HG03045 (cell line): ENCODE measurements at regions not wholly inside any gene's neighbourhood (a gene's known extent, or its start where the extent isn't known, plus 50 kb on each side); places are given as distances from the start of the nearest gene placed in this dataset.
"Not testable (repeated sequence)": the region's sequence is repeated elsewhere in the genome, so short reads cannot be mapped to it uniquely, and the experiment has no call there.

Source experiments
- ATAC-seq: cut with Tn5 transposase; IDR thresholded peaks from one replicate; pipeline ENCODE4 v1.9.1; 2021; ENCODE audit warnings: mild to moderate bottlenecking, moderate library complexity; ENCODE audit not compliant: unreplicated experiment

DNA sequence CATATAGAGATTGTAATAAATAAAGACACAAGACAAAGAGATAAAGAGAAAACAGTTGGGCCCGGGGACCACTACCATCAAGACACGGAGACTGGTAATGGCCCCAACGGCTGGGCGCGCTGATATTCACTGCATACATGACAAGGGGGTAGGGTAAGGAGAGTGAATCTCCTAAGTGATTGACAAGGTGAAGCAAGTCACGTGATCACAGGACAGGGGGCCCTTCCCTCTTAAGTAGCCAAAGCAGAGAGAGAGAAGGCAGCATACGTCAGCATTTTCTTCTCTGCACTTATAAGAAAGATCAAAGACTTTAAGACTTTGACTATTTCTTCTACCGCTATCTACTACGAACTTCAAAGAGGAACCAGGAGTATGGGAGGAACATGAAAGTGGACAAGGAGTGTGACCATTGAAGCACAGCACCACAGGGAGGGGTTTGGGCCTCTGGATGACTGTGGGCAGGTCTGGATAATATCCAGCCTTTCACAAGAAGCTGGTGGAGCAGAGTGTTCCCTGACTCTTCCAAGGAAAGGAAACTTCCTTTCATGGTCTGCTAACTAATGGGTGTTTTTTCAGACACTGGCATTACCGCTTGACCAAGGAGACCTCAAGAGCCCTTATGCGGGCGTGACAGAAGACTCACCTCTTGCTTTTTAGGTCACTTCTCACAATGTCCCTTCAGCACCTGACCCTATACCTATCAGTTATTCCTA lies 75.6 kb downstream of the MRPL39 start:
- ATAC-seq, result not testable (repeated sequence)

DNA sequence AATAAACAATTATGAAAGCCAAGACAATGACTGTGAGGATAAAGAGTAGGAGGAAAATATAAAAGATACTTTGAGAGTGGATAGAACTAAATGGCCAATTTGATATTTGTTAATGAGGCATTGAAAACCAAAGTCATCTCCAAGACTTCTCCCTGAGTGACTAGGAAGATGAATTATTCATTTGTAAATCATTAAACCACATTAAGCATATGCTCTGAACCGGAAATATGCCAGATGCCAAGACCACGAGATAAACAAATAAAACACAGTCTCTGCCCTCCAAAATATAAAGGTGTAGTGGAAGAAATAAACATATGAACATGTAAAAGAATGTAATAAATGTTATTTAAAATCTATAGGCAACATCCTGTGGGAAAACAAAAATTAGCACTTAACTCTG lies 78.8 kb downstream of the MRPL39 start:
- no peak for ATAC-seq

DNA sequence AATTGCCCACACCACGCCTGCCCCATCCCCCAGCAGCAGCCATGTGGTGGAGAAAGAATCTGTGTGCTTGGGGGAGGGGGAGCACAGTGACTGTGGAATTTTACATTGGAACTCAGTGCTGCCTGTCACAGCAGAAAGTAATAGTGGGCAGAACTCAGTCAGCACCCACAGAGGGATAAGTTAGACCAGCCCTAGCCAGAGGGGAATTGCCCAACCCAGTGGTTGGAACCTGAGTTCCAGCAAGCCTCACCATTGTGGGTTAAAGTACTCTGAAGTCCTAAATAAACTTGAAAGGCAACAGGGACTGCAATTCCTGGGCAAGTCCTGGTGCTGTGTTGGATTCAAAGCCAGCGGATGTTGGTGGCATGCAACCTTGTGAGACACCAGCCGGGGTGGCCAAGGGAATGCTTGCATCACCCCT lies 88.8 kb downstream of the MRPL39 start:
- no peak for ATAC-seq

DNA sequence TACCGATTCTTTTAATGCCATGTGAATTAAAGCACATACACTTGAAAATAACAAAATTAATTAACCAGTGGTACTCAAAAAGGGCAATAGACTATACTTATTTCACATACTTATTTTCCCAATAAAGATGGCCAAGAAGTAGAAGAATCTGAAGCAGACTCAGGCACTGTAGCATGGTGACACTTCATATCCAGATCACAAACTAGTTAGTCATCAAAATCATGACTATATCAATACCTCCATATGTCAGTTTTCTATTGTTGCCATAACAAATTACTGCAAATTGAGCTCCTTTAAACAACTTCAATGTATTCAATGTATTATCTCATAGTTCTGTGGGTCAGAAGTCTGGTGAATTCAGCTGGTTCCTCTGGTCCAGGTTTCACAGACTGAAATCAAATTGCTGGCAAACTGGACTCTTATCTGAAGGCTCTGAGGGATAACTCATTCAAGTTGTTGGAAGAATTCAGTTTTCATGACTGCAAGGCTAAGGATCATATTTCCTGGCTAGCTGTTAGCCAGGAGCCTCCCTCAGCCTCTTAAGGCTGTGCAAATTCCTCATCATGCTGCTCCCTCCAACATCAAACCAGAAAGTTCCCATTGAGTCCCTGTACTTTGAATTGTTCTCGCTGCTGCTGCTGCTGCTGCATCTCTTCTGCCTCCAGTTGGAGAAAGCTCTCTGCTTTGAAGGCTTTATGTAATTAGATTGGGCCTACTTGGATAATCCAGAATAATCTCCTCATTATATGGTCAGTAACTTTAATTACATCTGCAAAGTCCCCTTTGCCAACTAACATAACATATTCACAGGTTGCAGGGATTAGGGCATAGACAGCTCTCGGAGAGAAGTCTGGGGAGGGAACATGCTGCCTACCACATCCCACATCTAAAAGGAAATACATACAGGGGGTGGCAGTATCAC lies 91.5 kb downstream of the MRPL39 start:
- ATAC-seq, result no peak

DNA sequence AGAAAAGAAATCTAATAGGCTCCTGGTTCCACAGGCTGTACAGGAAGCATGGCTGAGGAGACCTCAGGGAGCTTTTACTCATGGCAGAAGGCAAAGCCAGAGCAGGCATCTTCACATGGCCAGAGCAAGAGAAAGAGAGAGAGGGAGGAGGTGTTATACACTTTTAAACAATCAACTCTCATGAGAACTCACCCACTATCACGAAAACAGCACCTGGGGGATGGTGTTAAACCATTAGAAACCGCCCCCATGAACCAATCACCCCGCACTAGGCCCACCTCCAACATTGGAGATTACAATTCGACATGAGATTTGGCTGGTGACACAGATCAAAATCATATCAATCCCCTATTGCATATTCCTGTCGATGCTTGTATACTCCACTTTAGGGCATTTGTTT lies 93.5 kb downstream of the MRPL39 start:
- no peak for ATAC-seq

DNA sequence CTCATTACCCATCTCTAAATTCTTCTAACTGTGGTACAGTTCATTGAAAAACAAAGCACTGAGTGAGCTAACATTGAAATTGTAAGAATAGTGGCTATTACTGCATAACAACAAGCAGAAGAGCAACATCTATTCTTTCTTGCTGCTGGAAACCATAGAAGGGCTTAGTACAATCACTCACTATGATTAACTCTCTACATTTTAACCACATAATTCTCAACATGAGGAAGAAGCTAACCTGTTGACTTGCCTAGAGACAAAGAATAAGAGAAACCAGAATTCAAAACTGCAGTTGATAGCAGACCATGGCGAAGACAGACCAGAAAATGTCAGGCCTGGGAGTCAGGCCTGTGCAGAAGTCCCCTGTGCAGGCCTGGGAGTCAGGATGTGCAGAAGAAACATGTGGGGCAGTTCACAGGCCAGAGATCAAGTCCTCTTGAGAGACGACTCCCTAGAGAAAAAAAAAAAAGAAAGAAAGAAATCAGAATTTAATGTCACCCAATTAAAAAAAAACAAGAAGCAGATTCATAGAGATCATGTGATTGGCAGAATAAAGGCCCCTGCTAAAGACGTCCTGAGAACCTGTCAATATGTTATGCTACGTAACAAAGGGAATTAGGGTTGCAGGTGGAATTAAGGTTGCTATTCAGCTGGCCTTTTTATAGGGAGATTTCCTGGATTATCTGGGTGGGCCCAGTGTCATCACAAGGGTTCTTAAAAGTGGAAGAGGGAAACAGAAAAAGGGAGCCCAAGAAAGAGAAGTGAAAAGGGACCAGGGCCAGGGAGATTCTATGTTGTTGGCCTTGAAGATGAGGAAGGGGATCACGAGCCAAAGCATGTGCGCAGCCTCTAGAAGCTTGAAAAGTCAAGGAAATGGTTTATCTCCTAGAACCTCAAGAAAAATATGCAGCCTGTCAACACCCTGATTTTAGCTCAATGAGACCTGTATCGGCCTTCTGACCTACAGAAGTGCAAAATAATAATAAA lies 94.9 kb downstream of the MRPL39 start:
- no peak for ATAC-seq

DNA sequence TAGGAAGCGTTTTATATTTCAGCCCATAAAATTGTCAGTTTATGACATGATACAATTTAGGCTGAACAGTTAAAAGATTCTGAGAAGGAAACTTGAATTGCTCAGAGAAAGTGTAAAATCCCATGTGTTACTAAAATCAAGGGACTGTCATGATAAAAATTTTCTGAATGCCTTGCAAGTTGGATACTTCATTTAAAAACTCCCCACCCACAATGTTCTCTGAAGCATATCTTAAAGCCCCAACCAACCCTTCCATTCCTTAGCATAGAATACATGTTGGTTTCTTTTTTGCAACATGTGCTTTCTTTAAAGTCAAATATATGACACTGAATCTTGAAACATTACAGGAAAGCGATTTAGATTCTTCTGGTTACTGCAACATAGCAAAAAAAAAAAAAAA lies 97.4 kb downstream of the MRPL39 start:
- ATAC-seq, result no peak

DNA sequence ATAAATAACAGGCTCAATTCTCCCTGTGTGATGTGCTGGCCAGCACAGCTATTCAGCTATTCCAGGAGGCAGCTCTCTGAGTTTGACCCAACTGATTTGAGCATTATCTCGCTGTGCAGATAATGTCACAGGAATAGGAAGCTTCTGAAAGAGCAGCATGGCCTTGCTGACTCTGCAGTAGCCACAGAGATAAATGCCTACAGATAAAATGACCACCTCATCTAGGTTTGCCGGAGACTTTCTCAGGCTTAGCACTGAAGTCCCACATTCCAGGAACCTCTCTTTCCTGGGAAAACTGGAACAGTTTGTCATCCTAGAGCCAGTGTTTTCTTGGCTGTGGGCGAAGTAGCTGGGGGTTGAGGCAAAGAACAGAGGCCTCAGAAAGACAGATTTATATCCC lies 98.9 kb downstream of the MRPL39 start:
- ATAC-seq, result no peak

DNA sequence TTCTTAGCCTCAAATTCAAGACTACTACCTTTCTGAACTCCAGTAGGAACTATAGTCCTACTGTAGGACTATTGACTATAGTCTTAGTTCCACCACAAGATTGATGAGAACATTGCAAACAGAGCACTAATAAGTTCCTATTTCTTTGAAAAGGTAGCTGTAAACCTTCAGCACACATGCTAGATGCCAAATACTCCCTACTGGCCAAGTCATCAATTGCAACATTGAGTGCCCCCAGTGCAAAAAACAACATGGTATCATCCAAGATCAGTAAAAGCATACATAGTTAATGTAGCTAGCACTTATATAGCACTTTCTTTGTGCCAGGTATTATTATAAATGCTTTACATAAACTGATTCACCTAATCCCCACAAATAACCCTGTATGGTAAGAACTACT lies 99.8 kb downstream of the MRPL39 start:
- ATAC-seq, result peak; percentile 49

DNA sequence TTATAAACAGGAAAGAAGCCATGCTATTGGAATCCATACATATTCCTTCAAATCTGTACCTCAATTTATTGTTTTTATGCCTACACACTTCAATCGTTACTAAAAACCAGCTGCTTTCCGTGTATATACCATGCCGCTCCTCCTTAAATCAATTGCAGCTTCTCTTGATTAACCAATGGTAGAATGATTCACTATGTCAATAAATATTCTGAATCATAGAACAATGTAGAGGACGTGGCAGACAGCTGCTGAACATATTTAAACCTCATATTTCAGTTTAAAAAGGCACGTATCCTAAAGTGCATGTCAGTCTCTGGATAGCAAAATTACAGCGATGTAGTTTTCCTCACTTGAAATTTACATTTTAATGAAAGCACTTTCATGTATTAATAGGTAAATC lies 100.4 kb downstream of the MRPL39 start:
- no peak for ATAC-seq

DNA sequence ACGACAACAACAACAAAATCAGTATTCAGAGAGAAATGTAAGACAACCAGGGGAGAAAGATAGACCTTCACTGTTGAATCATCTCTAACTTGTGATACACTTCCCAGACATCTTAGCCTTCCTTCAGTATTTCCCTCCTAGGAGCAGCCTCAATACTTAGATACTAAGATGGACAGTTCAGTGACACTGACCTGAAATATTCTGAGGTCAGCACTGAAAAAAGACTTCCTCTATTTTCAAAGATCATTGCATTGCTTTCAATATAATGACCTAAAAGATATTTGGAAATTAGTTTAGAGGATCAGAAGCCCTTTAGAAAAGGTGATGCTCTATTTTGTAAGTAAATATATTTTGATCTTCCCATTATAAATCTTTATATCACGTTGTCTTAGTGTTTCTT lies 101.0 kb downstream of the MRPL39 start:
- ATAC-seq, result no peak

DNA sequence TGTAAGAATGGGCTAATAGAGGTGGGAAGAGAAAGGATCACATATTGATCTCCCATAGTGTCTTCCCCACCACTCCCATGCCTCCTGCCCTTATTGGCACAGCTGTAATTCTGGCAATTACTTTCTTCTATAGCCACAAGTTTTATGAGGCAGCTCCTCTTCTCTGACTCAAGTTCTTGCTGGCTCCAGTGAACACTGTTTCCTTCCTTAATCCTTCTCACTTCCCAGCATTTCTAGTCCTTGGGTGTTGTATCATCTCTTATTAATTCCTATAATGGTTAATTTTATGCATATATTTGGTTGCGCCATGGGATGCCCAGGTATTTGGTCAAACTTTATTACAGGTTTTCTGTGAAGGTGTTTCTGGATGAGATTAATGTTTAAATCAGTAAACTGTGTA lies 103.3 kb downstream of the MRPL39 start:
- ATAC-seq, result no peak

DNA sequence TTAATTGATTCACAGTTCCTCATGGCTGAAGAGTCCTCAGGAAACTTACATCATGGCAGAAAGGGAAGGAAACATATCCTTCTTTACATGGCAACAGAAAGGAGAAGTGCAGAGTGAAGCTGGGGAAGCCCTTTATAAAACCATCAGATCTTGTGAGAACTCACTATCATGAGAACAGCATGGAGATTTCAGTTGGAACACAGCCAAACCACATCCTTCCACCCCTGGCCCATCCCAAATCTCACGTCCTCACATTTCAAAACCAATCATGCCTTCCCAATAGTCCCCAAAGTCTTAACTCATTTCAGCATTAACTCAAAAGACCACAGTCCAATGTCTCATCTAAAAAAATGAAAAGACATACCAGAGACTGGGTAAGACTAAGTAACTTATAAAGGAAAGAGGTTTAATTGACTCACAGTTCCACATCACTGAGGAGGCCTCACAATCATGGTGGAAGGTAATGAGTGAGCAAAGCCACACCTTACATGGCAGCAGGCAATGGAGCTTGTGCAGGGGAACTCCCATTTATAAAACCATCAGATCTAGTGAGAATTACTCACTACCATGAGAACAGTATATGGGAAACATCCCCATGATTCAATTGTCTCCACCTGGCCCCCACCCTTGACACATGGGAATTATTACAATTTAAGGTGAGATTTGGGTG lies 105.2 kb downstream of the MRPL39 start:
- ATAC-seq, result peak; percentile 68

DNA sequence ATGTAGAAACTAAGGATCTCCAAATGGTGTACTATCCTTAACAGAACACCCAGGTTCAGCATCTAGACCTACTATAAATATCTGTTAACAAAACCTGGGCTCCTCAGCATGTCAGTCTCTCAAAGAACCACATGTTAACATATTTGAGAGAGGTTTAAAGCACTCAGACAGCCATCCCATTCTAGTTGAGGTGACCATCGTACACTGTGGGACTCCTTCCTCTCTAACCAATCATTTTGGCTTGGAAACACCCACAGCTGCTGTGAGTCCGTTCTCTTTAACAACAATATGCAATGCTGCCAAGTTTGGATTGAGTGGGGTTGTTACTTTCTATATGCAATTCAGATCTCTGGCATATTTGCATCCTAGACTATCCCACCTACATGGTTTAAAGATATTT lies 105.8 kb downstream of the MRPL39 start:
- peak; percentile 13 for ATAC-seq

DNA sequence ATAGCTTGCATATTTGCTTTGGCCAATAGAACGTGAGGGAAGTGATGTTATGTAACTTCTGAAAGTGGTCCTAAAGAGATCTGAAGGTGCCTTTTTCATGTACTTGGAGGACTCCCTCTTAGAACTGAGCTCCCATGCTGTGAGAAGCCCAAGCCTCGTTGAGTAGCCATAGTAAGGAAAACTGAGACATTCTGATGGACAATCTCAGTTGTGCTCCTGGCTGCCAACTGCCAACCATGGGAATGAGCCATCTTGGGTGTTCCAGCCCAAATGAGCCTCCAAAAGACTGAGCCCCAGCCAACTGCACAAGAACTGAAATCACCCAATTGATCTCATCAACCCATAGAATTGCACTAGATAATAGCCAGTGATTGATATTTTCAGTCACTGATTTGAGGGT lies 106.7 kb downstream of the MRPL39 start:
- ATAC-seq, result no peak

DNA sequence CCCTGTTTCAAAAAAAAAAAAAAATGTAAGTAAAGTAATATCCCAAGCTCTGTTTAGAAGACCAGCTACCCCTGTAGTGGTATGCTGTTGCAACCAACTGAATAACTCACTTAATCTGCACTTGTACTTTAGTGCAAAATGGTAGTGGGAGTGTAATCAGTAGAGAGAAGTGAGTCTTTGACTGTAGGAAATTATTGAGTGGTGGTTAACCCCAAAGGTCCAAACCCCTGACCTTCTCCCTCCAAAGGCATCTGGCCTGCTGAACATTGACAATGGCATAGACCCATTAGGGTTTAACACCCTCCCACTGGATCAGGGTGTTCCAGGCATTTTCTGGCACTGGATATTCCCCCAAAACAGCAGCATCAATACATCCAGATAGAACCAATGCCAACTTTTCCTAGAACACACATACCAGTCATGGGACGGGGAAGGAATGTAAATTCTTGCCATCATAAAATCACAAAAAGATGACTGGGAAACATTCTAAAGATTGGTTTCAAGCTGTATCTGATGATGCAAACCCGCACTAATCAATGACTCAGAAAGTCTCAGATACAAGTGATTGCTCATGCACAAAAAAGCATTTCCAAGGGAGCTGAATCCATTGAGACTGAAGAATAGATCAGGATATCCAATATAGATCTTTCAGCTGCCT lies 110.3 kb downstream of the MRPL39 start:
- no peak for ATAC-seq

DNA sequence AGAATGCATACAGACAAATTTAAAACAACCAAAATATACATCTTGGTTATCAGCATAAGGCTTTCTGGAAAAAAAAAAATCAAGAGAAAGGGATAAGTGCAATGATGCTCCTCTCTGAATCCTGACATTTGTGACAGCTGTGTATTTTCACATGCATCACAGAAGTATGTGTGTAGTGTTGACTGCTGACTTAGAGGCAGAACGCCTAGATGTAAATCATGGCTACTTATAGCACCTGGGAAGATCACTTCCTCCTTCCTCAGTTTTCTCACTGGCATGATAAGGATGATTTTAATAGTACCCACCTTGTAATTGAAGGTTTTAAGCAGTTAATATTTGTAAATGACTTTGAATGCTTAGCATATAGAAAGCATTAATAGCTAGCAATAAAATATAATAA lies 112.5 kb downstream of the MRPL39 start:
- ATAC-seq, result no peak

DNA sequence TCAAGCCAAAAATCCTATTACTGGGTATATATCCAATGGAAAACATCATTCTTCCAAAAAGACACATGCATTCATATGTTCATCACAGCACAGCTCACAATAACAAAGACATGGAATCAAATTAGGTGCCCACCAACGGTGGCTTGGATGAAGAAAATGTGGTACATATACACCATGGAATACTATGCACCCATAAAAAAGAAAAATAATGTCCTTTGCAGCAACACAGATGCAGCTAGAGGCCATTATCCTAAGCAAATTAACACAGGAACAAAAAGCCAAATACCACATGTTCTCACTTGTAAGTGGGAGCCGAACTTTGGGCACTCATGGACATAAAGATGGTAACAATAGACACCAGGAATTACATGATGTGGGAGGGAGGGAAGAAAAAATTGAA lies 113.6 kb downstream of the MRPL39 start:
- ATAC-seq, result no peak

DNA sequence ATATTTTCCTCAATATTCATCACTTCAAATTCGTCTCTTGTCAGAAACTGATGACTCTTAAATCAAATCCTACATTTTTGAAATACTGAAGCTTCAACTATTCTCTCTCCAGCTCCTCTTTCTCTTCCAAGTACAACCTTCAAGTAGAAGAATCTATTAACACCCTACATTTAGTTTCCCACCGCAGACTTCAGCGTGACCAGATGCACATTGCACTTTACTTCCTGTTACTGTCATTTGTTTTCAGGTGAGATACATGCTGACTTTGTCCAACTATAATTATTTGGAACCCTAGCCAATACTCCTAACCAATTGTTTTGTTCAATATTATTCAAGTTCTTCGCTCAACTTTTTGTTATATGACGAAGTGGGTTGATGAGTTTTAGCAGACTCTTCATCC lies 116.0 kb downstream of the MRPL39 start:
- no peak for ATAC-seq

DNA sequence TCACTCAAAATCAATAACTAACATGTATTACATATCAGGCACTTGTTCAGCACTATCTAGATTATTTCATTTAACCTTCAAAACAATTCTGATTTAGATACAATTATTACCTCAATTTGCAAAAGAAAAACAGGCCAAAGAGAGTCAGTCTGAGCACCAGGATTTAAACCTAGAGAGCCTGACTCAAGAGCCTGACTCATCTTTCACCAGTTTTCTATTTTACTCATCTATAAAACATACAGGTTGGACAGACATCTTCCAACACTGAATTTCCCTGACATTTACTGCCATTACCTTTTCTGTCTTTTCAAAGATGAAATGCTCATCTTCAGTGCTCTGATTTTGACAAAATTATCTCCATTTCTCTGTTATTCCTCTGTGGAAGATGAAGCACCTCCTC lies 116.5 kb downstream of the MRPL39 start:
- ATAC-seq, result no peak
